WTC11 (cell line): ENCODE measurements at regions not wholly inside any gene's neighbourhood (a gene's known extent, or its start where the extent isn't known, plus 50 kb on each side); places are given as distances from the start of the nearest gene placed in this dataset.

Source experiments
- ATAC-seq: fragments of 200-7000 bp; cut with Tn5 transposase; 2 replicates; pipeline ENCODE4 v1.10.0; 2021; ENCODE audit warnings: mild to moderate bottlenecking, moderate library complexity
- CTCF ChIA-PET: fragments of 300-600 bp; sonication (Branson Sonifier 250); formaldehyde crosslinking; loops from one replicate; lab custom pipeline; 2021; ENCODE audit warnings: antibody characterized with exemption; lab: Charles Lee
- POLR2A ChIA-PET: fragments of 350-600 bp; sonication (Branson Sonifier 250); formaldehyde crosslinking; loops from one replicate; lab custom pipeline; 2021; ENCODE audit warnings: antibody characterized with exemption; lab: Charles Lee
- DNase-seq: peaks from one replicate; pipeline ENCODE4 v3.0.0; 2021; ENCODE audit warnings: low spot score
- H3K27ac Mint-ChIP-seq: 2 replicates; pipeline ENCODE4 v1.8.0; 2021; ENCODE audit warnings: mixed read lengths
- H3K27me3 Mint-ChIP-seq: 2 replicates; pipeline ENCODE4 v1.8.0; 2021; ENCODE audit warnings: low read depth, mild to moderate bottlenecking, moderate library complexity, mixed read lengths
- H3K36me3 Mint-ChIP-seq: 2 replicates; pipeline ENCODE4 v1.8.0; 2021; ENCODE audit warnings: mixed read lengths
- H3K4me1 Mint-ChIP-seq: 2 replicates; pipeline ENCODE4 v1.8.0; 2022; ENCODE audit warnings: mixed read lengths
- H3K4me3 Mint-ChIP-seq: 2 replicates; pipeline ENCODE4 v1.8.0; 2021; ENCODE audit warnings: mild to moderate bottlenecking, moderate library complexity, mixed read lengths
- H3K9me3 Mint-ChIP-seq: 2 replicates; pipeline ENCODE4 v1.8.0; 2021; ENCODE audit warnings: mixed read lengths
- AFF4 ChIP-seq: sonication (generic); formaldehyde crosslinking; IDR thresholded peaks from 2 replicates; pipeline ENCODE4 v1.8.1; 2023; ENCODE audit warnings: mild to moderate bottlenecking, missing genetic modification reagents, borderline replicate concordance
- ATF2 ChIP-seq: sonication (generic); formaldehyde crosslinking; IDR thresholded peaks from 2 replicates; pipeline ENCODE4 v1.8.1; 2022; ENCODE audit warnings: low read depth, missing genetic modification reagents, borderline replicate concordance
- CBFB ChIP-seq: sonication (generic); formaldehyde crosslinking; IDR thresholded peaks from 2 replicates; pipeline ENCODE4 v1.8.1; 2022; ENCODE audit warnings: mild to moderate bottlenecking, low read depth, missing genetic modification reagents
- E2F4 ChIP-seq: sonication (generic); formaldehyde crosslinking; IDR thresholded peaks from 2 replicates; pipeline ENCODE4 v1.8.1; 2022; ENCODE audit warnings: low read depth, mild to moderate bottlenecking, moderate library complexity, missing genetic modification reagents, borderline replicate concordance
- ERG ChIP-seq: fragments of 250-450 bp; sonication (Bioruptor Pico); IDR thresholded peaks from 2 replicates; pipeline ENCODE4 v1.8.0; 2021; ENCODE audit warnings: mild to moderate bottlenecking
- ETV6 ChIP-seq: sonication (generic); formaldehyde crosslinking; IDR thresholded peaks from 2 replicates; pipeline ENCODE4 v1.8.1; 2022; ENCODE audit warnings: mild to moderate bottlenecking, missing genetic modification reagents
- GRHL2 ChIP-seq: fragments of 250-450 bp; sonication (Bioruptor Pico); IDR thresholded peaks from 2 replicates; pipeline ENCODE4 v1.8.0; 2022; ENCODE audit warnings: mild to moderate bottlenecking, moderate library complexity; ENCODE audit not compliant: insufficient replicate concordance, severe bottlenecking
- IRF2 ChIP-seq: sonication (generic); formaldehyde crosslinking; IDR thresholded peaks from 2 replicates; pipeline ENCODE4 v1.8.0; 2022; ENCODE audit warnings: low read depth, missing genetic modification reagents, borderline replicate concordance
- NFE2L1 ChIP-seq: sonication (generic); formaldehyde crosslinking; IDR thresholded peaks from 2 replicates; pipeline ENCODE4 v1.8.1; 2023; ENCODE audit warnings: missing genetic modification reagents
- NFYB ChIP-seq: sonication (generic); formaldehyde crosslinking; conservative IDR thresholded peaks from 2 replicates; pipeline ENCODE4 v1.8.0; 2022; ENCODE audit warnings: low read depth, missing genetic modification reagents
- NR1H2 ChIP-seq: sonication (generic); formaldehyde crosslinking; IDR thresholded peaks from 2 replicates; pipeline ENCODE4 v1.9.0; 2021; ENCODE audit warnings: mild to moderate bottlenecking, moderate library complexity, missing genetic modification reagents
- SMAD3 ChIP-seq: sonication (generic); formaldehyde crosslinking; IDR thresholded peaks from 2 replicates; pipeline ENCODE4 v1.8.0; 2022; ENCODE audit warnings: missing genetic modification reagents, mild to moderate bottlenecking, borderline replicate concordance
- SOX15 ChIP-seq: fragments of 250-450 bp; sonication (Bioruptor Pico); IDR thresholded peaks from 2 replicates; pipeline ENCODE4 v1.9.0; 2021; ENCODE audit warnings: mild to moderate bottlenecking
- TEAD1 ChIP-seq: sonication (generic); formaldehyde crosslinking; IDR thresholded peaks from 2 replicates; pipeline ENCODE4 v1.8.0; 2022; ENCODE audit warnings: mild to moderate bottlenecking, missing genetic modification reagents
- TEAD4 ChIP-seq: sonication (generic); formaldehyde crosslinking; IDR thresholded peaks from 2 replicates; pipeline ENCODE4 v1.8.0; 2022; ENCODE audit warnings: mild to moderate bottlenecking, missing genetic modification reagents
- USF1 ChIP-seq: sonication (generic); formaldehyde crosslinking; IDR thresholded peaks from 2 replicates; pipeline ENCODE4 v1.8.0; 2022; ENCODE audit warnings: mild to moderate bottlenecking, missing genetic modification reagents
- ZBTB21 ChIP-seq: sonication (generic); formaldehyde crosslinking; IDR thresholded peaks from 2 replicates; pipeline ENCODE4 v1.8.1; 2023; ENCODE audit warnings: mild to moderate bottlenecking, missing genetic modification reagents, borderline replicate concordance
- ZNF138 ChIP-seq: sonication (generic); formaldehyde crosslinking; conservative IDR thresholded peaks from 2 replicates; pipeline ENCODE4 v1.8.1; 2022; ENCODE audit warnings: mild to moderate bottlenecking, moderate library complexity, missing genetic modification reagents
- ZSCAN18 ChIP-seq: fragments of 250-450 bp; sonication (Bioruptor Pico); IDR thresholded peaks from 2 replicates; pipeline ENCODE4 v2.1.2; 2022; ENCODE audit warnings: mild to moderate bottlenecking, moderate library complexity

GRCh38 chr21:15182731-15183130, 117.9 kb upstream of the NRIP1 start (continued):
- no peak for TF ChIP-seq USF1
- TF ChIP-seq ZSCAN18 (CRISPR knock-in tag) = no peak
- no peak for TF ChIP-seq TEAD1 (CRISPR knock-in tag)
- TF ChIP-seq AFF4 (CRISPR knock-in tag) = no peak
- TF ChIP-seq ZBTB21 (CRISPR knock-in tag) = no peak
- no peak for TF ChIP-seq SOX15 (CRISPR knock-in tag)

GRCh38 chr21:15183813-15184257, 119.0 kb upstream of the NRIP1 start:
- no peak overlapping the region for H3K4me3 Mint-ChIP-seq
- no peaks in the 10 kb centered on the region; the same call in 1 of the 2 replicates for H3K27me3 Mint-ChIP-seq
- ATAC-seq (no peak), DNase-seq (no peak)
- H3K27ac Mint-ChIP-seq = no peak overlapping the region
- H3K36me3 Mint-ChIP-seq = no peaks in the 10 kb centered on the region
- H3K9me3 Mint-ChIP-seq = peaks cover 20% of the 10 kb centered on the region
- CTCF ChIA-PET = no interaction called here
- TF ChIP-seq IRF2 = no peak
- TF ChIP-seq GRHL2 (CRISPR knock-in tag) = no peak
- no peak for TF ChIP-seq CBFB (CRISPR knock-in tag)
- TF ChIP-seq SMAD3 (CRISPR knock-in tag) = no peak
- TF ChIP-seq ETV6 (CRISPR knock-in tag) = no peak
- TF ChIP-seq ZNF138 = no peak
- TF ChIP-seq ATF2 = no peak
- no peak for TF ChIP-seq TEAD4 (CRISPR knock-in tag)
- no peak for TF ChIP-seq NR1H2 (CRISPR knock-in tag)
- TF ChIP-seq ERG (CRISPR knock-in tag) = no peak
- no peak for TF ChIP-seq E2F4 (CRISPR knock-in tag)
- no peak for TF ChIP-seq NFYB (CRISPR knock-in tag)
- TF ChIP-seq NFE2L1 (CRISPR knock-in tag) = no peak
- H3K4me1 Mint-ChIP-seq = no peaks in the 10 kb centered on the region
- POLR2A ChIA-PET = no interaction called here
